CD4-positive, alpha-beta T cell (primary cell): ENCODE measurements at regions not wholly inside any gene's neighbourhood (a gene's known extent, or its start where the extent isn't known, plus 50 kb on each side); places are given as distances from the start of the nearest gene placed in this dataset.

Experiments used
- ATAC-seq: fragments of 200-7000 bp; cut with Tn5 transposase; one replicate; pipeline ENCODE4 v1.10.0; 2022; ENCODE audit warnings: mild to moderate bottlenecking; ENCODE audit not compliant: poor library complexity
- CTCF ChIA-PET: fragments of 350-600 bp; sonication (Branson Sonifier 250); formaldehyde crosslinking; loops from one replicate; lab custom pipeline; 2021; ENCODE audit warnings: antibody characterized with exemption, inconsistent platforms; lab: Charles Lee
- POLR2A ChIA-PET: fragments of 350-600 bp; sonication (Branson Sonifier 250); formaldehyde crosslinking; loops from one replicate; lab custom pipeline; 2021; ENCODE audit warnings: antibody characterized with exemption, inconsistent platforms; lab: Charles Lee
- DNase-seq, 14 experiments: peaks; one replicate each; pipeline ENCODE4 v3.0.0-alpha.2; 2013 to 2020; ENCODE audit warnings: mixed read lengths in 2 of 14
- H3K27ac ChIP-seq, 2 donors: one replicate each; pipeline versions ENCODE4 v1.5.1 to v1.7.0; 2013; ENCODE audit warnings: low read length in 2 of 2, low read depth in 1 of 2, mild to moderate bottlenecking in 1 of 2
- H3K27me3 ChIP-seq, 2 experiments: 1 replicate in 1 of 2; 2 replicates in 1 of 2; pipeline versions ENCODE4 v1.6.1 to v1.7.0; 2013; ENCODE audit warnings: low read length in 2 of 2, control low read depth in 1 of 2, mild to moderate bottlenecking in 1 of 2, moderate library complexity in 1 of 2; ENCODE audit not compliant: insufficient read depth in 2 of 2, control insufficient read depth in 1 of 2
- H3K36me3 ChIP-seq: one replicate; pipeline ENCODE4 v1.6.1; 2013; ENCODE audit warnings: low read length, control low read depth; ENCODE audit not compliant: insufficient read depth
- H3K4me1 ChIP-seq: one replicate; pipeline ENCODE4 v1.6.1; 2013; ENCODE audit warnings: low read length, control low read depth; ENCODE audit not compliant: insufficient read depth
- H3K4me3 ChIP-seq: one replicate; pipeline ENCODE4 v1.5.1; 2013; ENCODE audit warnings: mild to moderate bottlenecking, low read length, moderate library complexity
- H3K9me3 ChIP-seq, 2 experiments: 1 replicate in 1 of 2; 2 replicates in 1 of 2; pipeline versions ENCODE4 v1.6.1 to v1.7.0; 2013; ENCODE audit warnings: low read length in 2 of 2, mild to moderate bottlenecking in 2 of 2, control low read depth in 1 of 2, moderate library complexity in 1 of 2; ENCODE audit not compliant: control insufficient read depth in 1 of 2, insufficient read depth in 1 of 2
- H3K27ac Mint-ChIP-seq: one replicate; pipeline ENCODE4 v1.8.0; 2020; ENCODE audit warnings: mixed read lengths
- H3K27me3 Mint-ChIP-seq: one replicate; pipeline ENCODE4 v1.8.0; 2021; ENCODE audit warnings: mixed read lengths
- H3K36me3 Mint-ChIP-seq: one replicate; pipeline ENCODE4 v1.8.0; 2021; ENCODE audit warnings: low read depth, mixed read lengths
- H3K4me1 Mint-ChIP-seq: one replicate; pipeline ENCODE4 v1.8.0; 2021; ENCODE audit warnings: low read depth, mixed read lengths
- H3K4me3 Mint-ChIP-seq: one replicate; pipeline ENCODE4 v1.8.0; 2020; ENCODE audit warnings: mild to moderate bottlenecking, mixed read lengths
- H3K9me3 Mint-ChIP-seq: one replicate; pipeline ENCODE4 v1.8.0; 2020; ENCODE audit warnings: mixed read lengths
- intact Hi-C, 2 experiments: fragments of 100-400 bp; cut with DNase I in 1 of 2; cut with micrococcal nuclease in 1 of 2; formaldehyde crosslinking; loops; one replicate each; pipeline versions ENCODE4 v1.15.1 to v1.9.0; 2023 to 2025; cut with DNase I, micrococcal nuclease
- TF ChIP-seq, protein P1 (sequence below): fragments of 200-600 bp; IDR thresholded peaks from one replicate; pipeline ENCODE4 v1.8.0; 2022; ENCODE audit warnings: antibody characterized with exemption, mild to moderate bottlenecking

DNA sequence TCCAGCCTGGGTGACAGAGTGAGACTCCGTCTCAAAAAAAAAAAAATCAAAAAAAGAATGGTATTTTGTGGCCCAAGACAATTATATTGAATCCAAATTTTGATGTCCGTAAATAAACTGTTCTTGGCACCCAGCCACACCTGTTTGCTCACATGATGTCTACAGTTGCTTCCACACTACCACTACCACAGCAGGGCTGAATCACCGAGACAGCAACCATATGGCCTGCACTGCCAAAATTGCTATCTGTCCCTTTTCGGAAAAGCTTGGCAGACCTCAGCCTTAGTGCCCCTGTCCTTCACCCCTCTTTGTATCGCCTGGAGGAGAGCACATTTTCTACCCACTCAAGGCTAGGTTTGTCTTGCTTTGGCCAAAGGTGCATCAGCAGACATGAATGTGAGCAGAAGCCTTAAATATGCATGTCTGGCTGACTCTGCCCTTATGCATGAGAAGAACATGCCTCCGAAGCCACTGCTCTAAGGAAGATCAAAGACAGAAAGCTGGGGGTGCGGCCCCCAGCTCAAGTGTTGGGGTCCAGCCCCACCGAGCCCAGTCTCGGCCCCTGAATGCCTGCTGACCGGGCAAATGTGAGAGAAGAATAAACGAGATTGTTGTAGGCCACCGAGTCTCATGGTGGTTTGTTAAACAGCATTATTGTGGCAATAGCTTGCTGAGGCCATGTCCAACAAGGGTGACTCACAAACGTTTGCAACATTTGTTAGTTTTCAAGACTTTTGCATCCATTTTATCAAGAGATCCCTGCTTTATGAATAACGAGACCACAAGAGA is 108.1 kb downstream of the TPRA1 start:
- DNase-seq, result peak in 1 of 14 experiments; percentile 6
- H3K27me3 Mint-ChIP-seq, result peaks cover 24% of the 10 kb centered on the region
- H3K36me3 ChIP-seq, result no peaks in the 10 kb centered on the region
- TF ChIP-seq, protein P1, sequence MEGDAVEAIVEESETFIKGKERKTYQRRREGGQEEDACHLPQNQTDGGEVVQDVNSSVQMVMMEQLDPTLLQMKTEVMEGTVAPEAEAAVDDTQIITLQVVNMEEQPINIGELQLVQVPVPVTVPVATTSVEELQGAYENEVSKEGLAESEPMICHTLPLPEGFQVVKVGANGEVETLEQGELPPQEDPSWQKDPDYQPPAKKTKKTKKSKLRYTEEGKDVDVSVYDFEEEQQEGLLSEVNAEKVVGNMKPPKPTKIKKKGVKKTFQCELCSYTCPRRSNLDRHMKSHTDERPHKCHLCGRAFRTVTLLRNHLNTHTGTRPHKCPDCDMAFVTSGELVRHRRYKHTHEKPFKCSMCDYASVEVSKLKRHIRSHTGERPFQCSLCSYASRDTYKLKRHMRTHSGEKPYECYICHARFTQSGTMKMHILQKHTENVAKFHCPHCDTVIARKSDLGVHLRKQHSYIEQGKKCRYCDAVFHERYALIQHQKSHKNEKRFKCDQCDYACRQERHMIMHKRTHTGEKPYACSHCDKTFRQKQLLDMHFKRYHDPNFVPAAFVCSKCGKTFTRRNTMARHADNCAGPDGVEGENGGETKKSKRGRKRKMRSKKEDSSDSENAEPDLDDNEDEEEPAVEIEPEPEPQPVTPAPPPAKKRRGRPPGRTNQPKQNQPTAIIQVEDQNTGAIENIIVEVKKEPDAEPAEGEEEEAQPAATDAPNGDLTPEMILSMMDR, result no peak
- H3K27me3 ChIP-seq, result peaks cover 9 to 13% of the 10 kb centered on the region in 2 experiments
- intact Hi-C loops, result no loop called here
- no peak for ATAC-seq
- no peak overlapping the region for H3K4me3 Mint-ChIP-seq
- no peaks in the 10 kb centered on the region for H3K4me1 Mint-ChIP-seq
- H3K27ac Mint-ChIP-seq, result no peak overlapping the region
- H3K27ac ChIP-seq, result no peak overlapping the region
- no peaks in the 10 kb centered on the region for H3K36me3 Mint-ChIP-seq
- ChIA-PET POLR2A (no interaction called here), CTCF (no interaction called here)
- H3K4me3 ChIP-seq, result no peak overlapping the region
- no peaks in the 10 kb centered on the region for H3K9me3 Mint-ChIP-seq
- peaks cover 2% of the 10 kb centered on the region for H3K4me1 ChIP-seq
- no peaks in the 10 kb centered on the region for H3K9me3 ChIP-seq

DNA sequence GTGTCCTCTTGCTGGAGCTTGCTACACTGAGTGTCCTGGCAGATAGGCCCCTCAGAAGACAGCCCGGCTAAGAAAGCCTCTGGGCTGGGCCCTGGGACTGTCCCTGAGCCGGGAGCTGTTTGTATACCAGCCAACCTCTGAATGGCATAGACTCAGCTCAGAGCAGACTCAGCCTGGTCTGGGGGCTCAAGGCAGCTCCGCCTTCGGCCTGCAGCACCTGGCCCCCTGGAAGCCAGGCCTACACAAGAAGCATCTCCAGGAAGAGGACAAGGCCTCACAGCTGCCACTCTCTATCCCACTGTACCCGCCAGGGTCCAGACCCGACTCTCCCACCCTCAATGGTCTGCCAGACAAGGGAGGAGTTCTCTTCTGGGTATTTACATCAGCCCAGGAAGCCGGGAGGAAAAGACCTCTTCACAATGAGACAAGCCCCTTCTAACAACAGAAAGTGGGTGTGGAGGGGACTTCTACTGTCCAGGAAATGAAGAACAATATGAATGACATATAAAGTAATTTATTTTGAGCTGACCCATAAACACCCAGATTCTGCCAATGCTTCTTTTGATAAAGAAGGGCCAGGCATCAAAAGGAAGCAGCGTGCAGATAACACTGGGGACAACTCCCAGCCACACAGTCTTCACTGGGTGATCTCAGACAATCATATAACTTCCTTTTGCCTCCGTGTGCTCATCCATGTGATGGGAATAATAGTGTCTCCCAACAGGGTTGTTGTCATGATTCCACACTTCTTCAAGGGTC is 110.2 kb downstream of the TPRA1 start:
- ChIA-PET CTCF (no interaction called here), POLR2A (no interaction called here)
- Mint-ChIP-seq H3K27ac (no peak overlapping the region), H3K4me3 (no peak overlapping the region), H3K4me1 (no peaks in the 10 kb centered on the region), H3K9me3 (no peaks in the 10 kb centered on the region), H3K36me3 (no peaks in the 10 kb centered on the region), H3K27me3 (peaks cover 16% of the 10 kb centered on the region)
- ATAC-seq (no peak), DNase-seq (peak in 1 of 14 experiments; percentile 20)
- intact Hi-C loops, result no loop called here
- TF ChIP-seq, protein P1, result no peak
- H3K36me3 ChIP-seq, result no peaks in the 10 kb centered on the region
- H3K27ac ChIP-seq, result no peak overlapping the region
- H3K27me3 ChIP-seq, result peaks cover 9 to 13% of the 10 kb centered on the region in 2 experiments
- no peaks in the 10 kb centered on the region for H3K9me3 ChIP-seq
- peaks cover 2% of the 10 kb centered on the region for H3K4me1 ChIP-seq
- no peak overlapping the region for H3K4me3 ChIP-seq

DNA sequence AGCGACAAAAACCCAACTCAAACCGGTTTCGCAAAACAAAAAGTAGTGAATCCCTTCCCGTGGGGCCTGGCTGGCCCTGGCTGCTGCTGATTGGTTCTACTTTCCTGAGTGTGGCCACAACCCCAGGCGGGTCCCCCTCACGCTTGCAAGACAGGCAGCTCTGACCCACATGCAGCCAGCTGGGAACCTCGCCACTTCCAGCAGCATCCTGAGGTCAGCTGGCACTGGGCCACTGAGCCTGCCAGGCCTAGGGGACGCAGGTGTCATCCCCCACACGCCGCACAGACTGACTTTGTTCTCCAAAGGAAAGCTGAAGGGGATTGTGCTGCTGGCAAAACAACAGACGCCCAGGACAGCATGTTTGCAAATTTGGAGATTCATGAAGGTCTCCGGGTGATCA is 111.1 kb downstream of the TPRA1 start:
- H3K27ac Mint-ChIP-seq, result no peak overlapping the region
- POLR2A ChIA-PET, result no interaction called here

More for the DNA sequence above, 111.1 kb downstream of the TPRA1 start:
- DNase-seq (no peak), ATAC-seq (no peak)
- Mint-ChIP-seq H3K9me3 (no peaks in the 10 kb centered on the region), H3K36me3 (no peaks in the 10 kb centered on the region), H3K27me3 (peaks cover 14% of the 10 kb centered on the region), H3K4me3 (no peak overlapping the region), H3K4me1 (no peaks in the 10 kb centered on the region)
- Histone ChIP-seq H3K4me1 (peaks cover 2% of the 10 kb centered on the region), H3K9me3 (no peaks in the 10 kb centered on the region), H3K4me3 (no peak overlapping the region), H3K27me3 (peaks cover 6% of the 10 kb centered on the region in 2 experiments), H3K36me3 (no peaks in the 10 kb centered on the region), H3K27ac (no peak overlapping the region)
- intact Hi-C loops, result no loop called here
- CTCF ChIA-PET, result no interaction called here
- TF ChIP-seq, protein P1, result no peak
